Esophagus mucosa (tissue), 1 donor: ENCODE measurements at regions not wholly inside any gene's neighbourhood (a gene's known extent, or its start where the extent isn't known, plus 50 kb on each side); places are given as distances from the start of the nearest gene placed in this dataset.
"Not testable (repeated sequence)": the region's sequence is repeated elsewhere in the genome, so short reads cannot be mapped to it uniquely, and the experiment has no call there.

Experiments used
- ATAC-seq: fragments of 200-7000 bp; cut with Tn5 transposase; one replicate; pipeline ENCODE4 v1.9.1; 2020
- donor health status: DM: yes; HTN: yes; CAD: no.

GRCh38 chr4:169934794-169935429, 91.3 kb downstream of the MFAP3L start:
- no peak for ATAC-seq

- no peak for ATAC-seq
These were observed 92.7 kb downstream of the MFAP3L start for GRCh38 chr4:169933531-169933930.

- no peak for ATAC-seq
These were observed 94.2 kb downstream of the MFAP3L start for GRCh38 chr4:169931964-169932363.

GRCh38 chr4:169930755-169931154, 95.4 kb downstream of the MFAP3L start:
- not testable (repeated sequence) for ATAC-seq

- ATAC-seq = no peak
These were observed 98.9 kb downstream of the MFAP3L start for GRCh38 chr4:169927280-169927679.

GRCh38 chr4:169925678-169926077, 100.5 kb downstream of the MFAP3L start:
- ATAC-seq = no peak

GRCh38 chr4:169922632-169923276, 103.4 kb downstream of the MFAP3L start:
- no peak for ATAC-seq

GRCh38 chr4:169921732-169922131, 104.5 kb downstream of the MFAP3L start:
- ATAC-seq = no peak

- ATAC-seq = no peak
These were observed 105.0 kb downstream of the MFAP3L start for GRCh38 chr4:169921237-169921636.

- not testable (repeated sequence) for ATAC-seq
These were observed 106.7 kb downstream of the MFAP3L start for GRCh38 chr4:169919194-169920124.

- ATAC-seq = no peak
These were observed 110.7 kb downstream of the MFAP3L start for GRCh38 chr4:169915545-169915944.

- ATAC-seq = no peak
These were observed 111.3 kb downstream of the MFAP3L start for GRCh38 chr4:169914866-169915265.

- ATAC-seq = no peak
These were observed 113.2 kb downstream of the MFAP3L start for GRCh38 chr4:169912996-169913395.

GRCh38 chr4:169909897-169910296, 116.3 kb downstream of the MFAP3L start:
- no peak for ATAC-seq

GRCh38 chr4:169909479-169909878, 116.7 kb downstream of the MFAP3L start:
- ATAC-seq = no peak

- ATAC-seq = no peak
These were observed 118.5 kb downstream of the MFAP3L start for GRCh38 chr4:169907705-169908104.

GRCh38 chr4:169906821-169907220, 119.4 kb downstream of the MFAP3L start:
- ATAC-seq = no peak

- ATAC-seq = no peak
These were observed 120.1 kb downstream of the MFAP3L start for GRCh38 chr4:169906104-169906503.

- ATAC-seq = no peak
These were observed 123.4 kb downstream of the MFAP3L start for GRCh38 chr4:169902658-169903345.

GRCh38 chr4:169900241-169900845, 125.9 kb downstream of the MFAP3L start:
- ATAC-seq = no peak

GRCh38 chr4:169899295-169899694, 126.9 kb downstream of the MFAP3L start:
- peak; percentile 37 for ATAC-seq

- no peak for ATAC-seq
These were observed 128.1 kb downstream of the MFAP3L start for GRCh38 chr4:169898095-169898494.
